ENCODE measurements at regions not wholly inside any gene's neighbourhood (a gene's known extent, or its start where the extent isn't known, plus 50 kb on each side); places are given as distances from the start of the nearest gene placed in this dataset.

GRCh38 chr5:6831678-6832671 is 118.7 kb downstream of the TENT4A start:
- intact Hi-C loops (cut with micrococcal nuclease; ENCODE audit: unreplicated experiment) = no loop called here
- Histone ChIP-seq H4K20me1 (ENCODE audit: insufficient read depth, low read length) (no peaks in the 10 kb centered on the region), H2AFZ (ENCODE audit: low read length) (no peak overlapping the region), H3K79me2 (ENCODE audit: insufficient read depth, low read depth, low read length) (no peaks in the 10 kb centered on the region), H3K9me2 (ENCODE audit: insufficient read depth, low read length) (no peaks in the 10 kb centered on the region), H3K4me2 (ENCODE audit: low read length) (no peak overlapping the region), H3K27ac (ENCODE audit: low read depth, low read length, poor library complexity, severe bottlenecking) (no peak overlapping the region), H3K36me3 (ENCODE audit: insufficient read depth, low read length) (no peaks in the 10 kb centered on the region), H3K4me3 (ENCODE audit: low read depth, low read length, poor library complexity, severe bottlenecking) (no peak overlapping the region), H3K9me3 (ENCODE audit: low read length) (no peaks in the 10 kb centered on the region), H3K4me1 (ENCODE audit: insufficient read depth, low read length, poor library complexity, severe bottlenecking) (no peaks in the 10 kb centered on the region)
- POLR2A ChIA-PET = interaction anchor here (0.7 to 1.6 kb wide), 2 partner anchors 12 to 1335 kb away, joined by 3 to 4 read pairs; no protein-coding TSS in a partner anchor
- no TSS peak for BruUV-seq (replicated peaks)
- no peak for DNase-seq (ENCODE audit: low spot score)
- TF ChIP-seq EZH2phosphoT487 (IDR thresholded peaks at IDR 0.05; ENCODE audit: borderline replicate concordance, low read depth, low read length) (no peak), CTCF (conservative IDR thresholded peaks at IDR 0.05; ENCODE audit: low read length) (no peak)
- CTCF ChIA-PET (ENCODE audit: unreplicated experiment) = no interaction called here

GRCh38 chr5:6832994-6833393 is 119.8 kb downstream of the TENT4A start:
- H3K9me2 ChIP-seq (ENCODE audit: insufficient read depth, low read length) = no peaks in the 10 kb centered on the region
- no peaks in the 10 kb centered on the region for H3K9me3 ChIP-seq (ENCODE audit: low read length)
- H3K4me1 ChIP-seq (ENCODE audit: insufficient read depth, low read length, poor library complexity, severe bottlenecking) = no peaks in the 10 kb centered on the region
- BruUV-seq (replicated peaks) = no TSS peak
- no peaks in the 10 kb centered on the region for H4K20me1 ChIP-seq (ENCODE audit: insufficient read depth, low read length)
- H3K36me3 ChIP-seq (ENCODE audit: insufficient read depth, low read length) = no peaks in the 10 kb centered on the region
- intact Hi-C loops (cut with micrococcal nuclease; ENCODE audit: unreplicated experiment) = no loop called here
- TF ChIP-seq CTCF (conservative IDR thresholded peaks at IDR 0.05; ENCODE audit: low read length) (no peak), EZH2phosphoT487 (IDR thresholded peaks at IDR 0.05; ENCODE audit: borderline replicate concordance, low read depth, low read length) (no peak)
- ChIA-PET POLR2A (interaction anchor here (1.6 kb wide), 1 partner anchor 13 kb away, joined by 4 read pairs; no protein-coding TSS in a partner anchor), CTCF (ENCODE audit: unreplicated experiment) (no interaction called here)
- H3K4me3 ChIP-seq (ENCODE audit: low read depth, low read length, poor library complexity, severe bottlenecking) = no peak overlapping the region
- H3K4me2 ChIP-seq (ENCODE audit: low read length) = no peak overlapping the region
- H3K79me2 ChIP-seq (ENCODE audit: insufficient read depth, low read depth, low read length) = no peaks in the 10 kb centered on the region
- H3K27ac ChIP-seq (ENCODE audit: low read depth, low read length, poor library complexity, severe bottlenecking) = no peak overlapping the region
- DNase-seq (ENCODE audit: low spot score) = no peak
- H2AFZ ChIP-seq (ENCODE audit: low read length) = no peak overlapping the region

GRCh38 chr5:6833406-6833805 is 120.2 kb downstream of the TENT4A start:
- CTCF ChIA-PET (ENCODE audit: unreplicated experiment) = no interaction called here

More at GRCh38 chr5:6833406-6833805, 120.2 kb downstream of the TENT4A start:
- Histone ChIP-seq H3K27ac (ENCODE audit: low read depth, low read length, poor library complexity, severe bottlenecking) (no peak overlapping the region), H4K20me1 (ENCODE audit: insufficient read depth, low read length) (no peaks in the 10 kb centered on the region), H3K4me2 (ENCODE audit: low read length) (no peak overlapping the region), H3K9me2 (ENCODE audit: insufficient read depth, low read length) (no peaks in the 10 kb centered on the region), H3K4me1 (ENCODE audit: insufficient read depth, low read length, poor library complexity, severe bottlenecking) (no peaks in the 10 kb centered on the region), H3K9me3 (ENCODE audit: low read length) (no peaks in the 10 kb centered on the region), H3K36me3 (ENCODE audit: insufficient read depth, low read length) (no peaks in the 10 kb centered on the region), H2AFZ (ENCODE audit: low read length) (no peak overlapping the region), H3K4me3 (ENCODE audit: low read depth, low read length, poor library complexity, severe bottlenecking) (no peak overlapping the region), H3K79me2 (ENCODE audit: insufficient read depth, low read depth, low read length) (no peaks in the 10 kb centered on the region)
- no peak for DNase-seq (ENCODE audit: low spot score)
- POLR2A ChIA-PET = interaction anchor here (1.6 kb wide), 1 partner anchor 13 kb away, joined by 4 read pairs; no protein-coding TSS in a partner anchor
- BruUV-seq (replicated peaks) = no TSS peak
- intact Hi-C loops (cut with micrococcal nuclease; ENCODE audit: unreplicated experiment) = no loop called here
- TF ChIP-seq EZH2phosphoT487 (IDR thresholded peaks at IDR 0.05; ENCODE audit: borderline replicate concordance, low read depth, low read length) (no peak), CTCF (conservative IDR thresholded peaks at IDR 0.05; ENCODE audit: low read length) (no peak)
